Mesendoderm (in vitro differentiated cells): ENCODE measurements at regions not wholly inside any gene's neighbourhood (a gene's known extent, or its start where the extent isn't known, plus 50 kb on each side); places are given as distances from the start of the nearest gene placed in this dataset.
A peak's percentile ranks its signal among the peaks of the same experiment; 100 is the strongest.

Experiments used
- DNase-seq: peaks from one replicate; pipeline ENCODE4 v3.0.0; 2013
- H2AK5ac ChIP-seq: 2 replicates; pipeline ENCODE4 v1.6.1; 2013; ENCODE audit warnings: low read length, inconsistent platforms
- H2BK120ac ChIP-seq: 2 replicates; pipeline ENCODE4 v1.6.1; 2013; ENCODE audit warnings: low read depth, mild to moderate bottlenecking, low read length, moderate library complexity, mixed read lengths
- H2BK15ac ChIP-seq: replicated peaks from 2 replicates; pipeline ENCODE4 v1.6.1; 2013; ENCODE audit warnings: low read depth, mild to moderate bottlenecking, moderate library complexity
- H2BK5ac ChIP-seq: 2 replicates; pipeline ENCODE4 v1.6.1; 2013; ENCODE audit warnings: low read length, inconsistent platforms
- H3K18ac ChIP-seq: 2 replicates; pipeline ENCODE4 v1.6.1; 2013; ENCODE audit warnings: mild to moderate bottlenecking, low read length, mixed read lengths
- H3K23ac ChIP-seq: one replicate; pipeline ENCODE4 v1.6.1; 2013; ENCODE audit warnings: low read length
- H3K27ac ChIP-seq: 2 replicates; pipeline ENCODE4 v1.5.1; 2013; ENCODE audit warnings: low read depth, mild to moderate bottlenecking, inconsistent platforms, low read length, moderate library complexity
- H3K27me3 ChIP-seq: 2 replicates; pipeline ENCODE4 v1.6.1; 2013; ENCODE audit warnings: low read length, control low read depth, mild to moderate bottlenecking, inconsistent platforms; ENCODE audit not compliant: insufficient read depth, poor library complexity
- H3K36me3 ChIP-seq: 2 replicates; pipeline ENCODE4 v1.6.1; 2013; ENCODE audit warnings: low read length, inconsistent platforms; ENCODE audit not compliant: control insufficient read depth, insufficient read depth
- H3K4ac ChIP-seq: one replicate; pipeline ENCODE4 v1.6.1; 2013; ENCODE audit warnings: low read depth, mild to moderate bottlenecking, low read length, moderate library complexity
- H3K4me1 ChIP-seq: 2 replicates; pipeline ENCODE4 v1.6.1; 2013; ENCODE audit warnings: low read depth, low read length, inconsistent platforms; ENCODE audit not compliant: control insufficient read depth
- H3K4me2 ChIP-seq: 2 replicates; pipeline ENCODE4 v1.6.1; 2013; ENCODE audit warnings: low read length
- H3K4me3 ChIP-seq: 2 replicates; pipeline ENCODE4 v1.5.1; 2013; ENCODE audit warnings: mild to moderate bottlenecking, low read length
- H3K56ac ChIP-seq: one replicate; pipeline ENCODE4 v1.6.1; 2013; ENCODE audit warnings: low read length
- H3K79me1 ChIP-seq: 2 replicates; pipeline ENCODE4 v1.6.1; 2013; ENCODE audit warnings: low read length, inconsistent platforms
- H3K79me2 ChIP-seq: 2 replicates; pipeline ENCODE4 v1.6.1; 2013; ENCODE audit warnings: mild to moderate bottlenecking, low read length; ENCODE audit not compliant: control insufficient read depth, insufficient read depth
- H3K9ac ChIP-seq: 2 replicates; pipeline ENCODE4 v1.6.1; 2013; ENCODE audit warnings: low read length, inconsistent platforms
- H4K5ac ChIP-seq: one replicate; pipeline ENCODE4 v1.6.1; 2013; ENCODE audit warnings: low read length
- H4K8ac ChIP-seq: one replicate; pipeline ENCODE4 v1.6.1; 2013; ENCODE audit warnings: low read depth, mild to moderate bottlenecking, control low read depth, low read length, moderate library complexity
- WGBS: extraction: QIAGEN DNeasy Blood & Tissue Kit; methylation state at CpG from one replicate; pipeline ENCODE4 v1.1.7; 2013; ENCODE audit warnings: low lambda C conversion rate, missing lambda C conversion rate; ENCODE audit not compliant: insufficient coverage; ENCODE audit errors: extremely low coverage; 5-methylcytosine and 5-hydroxymethylcytosine counted together

- no peak overlapping the region for H3K9ac ChIP-seq
- H3K27me3 ChIP-seq, result no peaks in the 10 kb centered on the region
- no peak overlapping the region for H3K4ac ChIP-seq
- no peaks in the 10 kb centered on the region for H3K79me1 ChIP-seq
- no peaks in the 10 kb centered on the region for H3K79me2 ChIP-seq
- no peak overlapping the region for H3K4me2 ChIP-seq
- no peaks in the 10 kb centered on the region for H3K36me3 ChIP-seq
- no peak overlapping the region for H3K23ac ChIP-seq
- WGBS, result no CpG with 5 or more reads among the region's 4 CpGs
- DNase-seq, result peak; percentile 90
- H3K18ac ChIP-seq, result no peak overlapping the region
- H2BK5ac ChIP-seq, result no peak overlapping the region
- no peak overlapping the region for H4K8ac ChIP-seq
- no peak overlapping the region for H2BK15ac ChIP-seq
- H4K5ac ChIP-seq, result no peak overlapping the region
- no peak overlapping the region for H2AK5ac ChIP-seq
- no peak overlapping the region for H3K27ac ChIP-seq
- no peak overlapping the region for H3K56ac ChIP-seq
- no peak overlapping the region for H2BK120ac ChIP-seq
- H3K4me3 ChIP-seq, result no peak overlapping the region
- H3K4me1 ChIP-seq, result no peaks in the 10 kb centered on the region
These were observed 2059.4 kb upstream of the CELF4 start for GRCh38 chr18:39624961-39625360.

DNA sequence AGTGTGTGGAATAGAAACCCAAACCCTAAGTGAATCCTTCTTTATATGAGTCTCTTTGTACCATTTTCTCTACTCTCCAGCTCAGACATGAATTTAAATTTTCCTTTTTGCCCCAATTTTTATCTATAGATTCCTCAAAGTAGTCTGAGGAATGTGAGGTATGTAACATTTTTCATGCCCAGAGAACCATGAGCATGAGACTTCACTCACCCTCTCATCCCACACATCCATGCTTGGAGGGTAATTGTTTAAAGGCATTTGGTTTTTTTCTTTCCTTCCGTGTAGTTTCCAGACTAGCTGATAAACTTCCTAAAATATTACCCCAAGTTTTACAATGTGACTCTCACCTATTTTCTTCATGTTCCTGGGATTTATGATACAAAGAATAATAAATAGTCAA, 2056.8 kb upstream of the CELF4 start:
- Histone ChIP-seq H3K36me3 (no peaks in the 10 kb centered on the region), H3K4ac (no peak overlapping the region), H2BK15ac (no peak overlapping the region), H3K23ac (no peak overlapping the region), H2BK5ac (no peak overlapping the region), H3K79me2 (no peaks in the 10 kb centered on the region), H3K56ac (no peak overlapping the region), H2BK120ac (no peak overlapping the region), H3K4me1 (no peaks in the 10 kb centered on the region), H3K18ac (peak overlapping the region; percentile 81), H3K4me3 (no peak overlapping the region), H4K8ac (no peak overlapping the region), H4K5ac (no peak overlapping the region), H3K79me1 (no peaks in the 10 kb centered on the region), H3K9ac (no peak overlapping the region), H3K27me3 (no peaks in the 10 kb centered on the region), H3K4me2 (no peak overlapping the region), H3K27ac (no peak overlapping the region), H2AK5ac (no peak overlapping the region)
- WGBS, result no CpG with 5 or more reads among the region's 1 CpG
- DNase-seq, result no peak

GRCh38 chr18:39620551-39621168, 2055.1 kb upstream of the CELF4 start:
- no peak overlapping the region for H3K27ac ChIP-seq
- H3K4me1 ChIP-seq, result no peaks in the 10 kb centered on the region
- WGBS, result no CpG with 5 or more reads among the region's 2 CpGs

DNA sequence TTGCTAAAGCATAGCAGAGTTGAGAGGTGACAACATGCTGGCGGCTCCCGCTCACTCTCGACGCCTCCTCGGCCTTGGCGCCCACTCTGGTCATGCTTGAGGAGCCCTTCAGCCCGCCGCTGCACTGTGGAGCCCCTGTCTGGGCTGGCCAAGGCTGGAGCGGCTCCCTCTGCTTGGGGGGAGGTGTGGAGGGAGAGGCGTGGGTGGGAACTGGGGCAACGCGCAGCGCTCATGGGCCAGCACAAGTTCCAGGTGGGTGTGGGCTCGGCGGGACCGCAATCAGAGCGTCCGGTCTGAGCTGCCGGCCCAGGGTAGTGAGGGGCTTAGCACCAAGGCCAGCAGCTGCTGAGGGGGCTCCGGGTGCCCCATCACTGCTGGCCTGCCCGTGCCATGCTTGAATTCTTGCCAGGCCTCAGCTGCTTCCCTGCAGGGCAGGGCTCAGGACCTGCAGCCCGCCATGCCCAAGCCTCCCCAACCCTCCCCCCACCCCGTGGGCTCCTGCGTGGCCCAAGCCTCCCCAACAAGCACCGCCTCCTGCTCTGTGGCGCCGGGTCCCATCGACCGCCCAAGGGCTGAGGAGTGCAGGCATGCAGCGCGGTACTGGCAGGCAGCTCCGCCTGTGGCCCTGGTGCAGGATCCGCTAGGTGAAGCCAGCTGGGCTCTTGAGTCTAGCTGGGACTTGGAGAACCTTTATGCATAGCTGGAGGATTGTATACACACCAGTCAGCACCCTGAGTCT, 2052.8 kb upstream of the CELF4 start:
- H3K18ac ChIP-seq, result no peak overlapping the region
- no peaks in the 10 kb centered on the region for H3K36me3 ChIP-seq
- WGBS, result no CpG with 5 or more reads among the region's 33 CpGs
- H3K27ac ChIP-seq, result no peak overlapping the region
- no peaks in the 10 kb centered on the region for H3K79me2 ChIP-seq
- no peak overlapping the region for H3K4ac ChIP-seq
- H3K9ac ChIP-seq, result no peak overlapping the region
- no peak overlapping the region for H4K8ac ChIP-seq
- H2BK15ac ChIP-seq, result no peak overlapping the region
- H3K79me1 ChIP-seq, result no peaks in the 10 kb centered on the region
- no peak overlapping the region for H3K4me2 ChIP-seq
- H3K4me3 ChIP-seq, result no peak overlapping the region
- no peak overlapping the region for H2BK5ac ChIP-seq
- H2BK120ac ChIP-seq, result no peak overlapping the region
- DNase-seq, result no peak
- H2AK5ac ChIP-seq, result no peak overlapping the region
- no peaks in the 10 kb centered on the region for H3K27me3 ChIP-seq
- no peak overlapping the region for H4K5ac ChIP-seq
- no peaks in the 10 kb centered on the region for H3K4me1 ChIP-seq
- no peak overlapping the region for H3K23ac ChIP-seq
- no peak overlapping the region for H3K56ac ChIP-seq

More at GRCh38 chr18:39620551-39621168, 2055.1 kb upstream of the CELF4 start:
- Histone ChIP-seq H3K56ac (no peak overlapping the region), H4K8ac (no peak overlapping the region), H3K36me3 (no peaks in the 10 kb centered on the region), H3K4me3 (no peak overlapping the region), H3K4ac (no peak overlapping the region), H2BK120ac (no peak overlapping the region), H3K4me2 (no peak overlapping the region), H3K79me1 (no peaks in the 10 kb centered on the region), H2BK5ac (no peak overlapping the region), H4K5ac (no peak overlapping the region), H3K9ac (no peak overlapping the region), H3K18ac (no peak overlapping the region), H3K23ac (no peak overlapping the region), H2AK5ac (no peak overlapping the region), H2BK15ac (peak overlapping the region; percentile 9), H3K79me2 (no peaks in the 10 kb centered on the region), H3K27me3 (no peaks in the 10 kb centered on the region)
- peak; percentile 55 for DNase-seq

DNA sequence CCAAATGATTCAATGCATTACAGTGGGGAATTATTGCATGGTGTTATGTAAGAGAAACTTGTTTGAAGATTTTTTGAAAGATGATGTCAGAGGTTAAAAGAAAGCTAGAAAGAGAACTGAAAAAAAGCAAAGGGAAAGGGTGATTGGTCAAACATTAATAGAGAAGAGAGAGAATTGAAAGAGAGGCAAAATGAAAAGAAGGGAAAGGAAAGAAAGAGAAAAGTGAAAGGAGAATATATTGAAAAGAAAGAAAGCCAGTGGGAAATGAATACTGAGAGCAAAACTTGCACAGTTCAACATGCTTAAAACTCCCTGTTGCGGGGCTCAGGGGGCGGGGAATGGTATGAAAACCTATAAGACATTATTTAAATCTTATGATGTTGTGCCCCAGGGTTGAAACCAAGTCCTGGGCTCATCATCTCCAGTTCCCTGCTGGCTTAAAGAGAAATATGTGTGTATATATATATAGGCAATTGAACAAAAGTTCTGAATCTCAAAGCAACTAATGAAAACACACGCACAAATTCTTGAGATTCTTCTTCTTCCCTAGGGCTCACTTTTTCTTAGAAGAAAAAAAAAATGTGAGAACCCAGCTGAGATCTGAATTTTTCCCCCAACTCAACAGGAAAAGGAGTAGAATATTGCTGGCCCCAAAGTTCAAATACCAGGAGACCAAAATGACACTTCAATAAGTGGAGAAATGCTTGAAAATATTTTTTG, 2045.9 kb upstream of the CELF4 start:
- H3K56ac ChIP-seq, result no peak overlapping the region
- no peak overlapping the region for H4K5ac ChIP-seq
- H3K4me3 ChIP-seq, result no peak overlapping the region
- H3K23ac ChIP-seq, result no peak overlapping the region
- H3K79me2 ChIP-seq, result no peaks in the 10 kb centered on the region
- H3K9ac ChIP-seq, result no peak overlapping the region
- H3K4me2 ChIP-seq, result no peak overlapping the region
- no peaks in the 10 kb centered on the region for H3K79me1 ChIP-seq
- peaks cover 3% of the 10 kb centered on the region for H3K4me1 ChIP-seq
- peak overlapping the region; percentile 80 for H3K18ac ChIP-seq
- no peak overlapping the region for H3K27ac ChIP-seq
- no peaks in the 10 kb centered on the region for H3K36me3 ChIP-seq
- WGBS, result no CpG with 5 or more reads among the region's 3 CpGs
- peak overlapping the region; percentile 28 for H4K8ac ChIP-seq
- H3K4ac ChIP-seq, result no peak overlapping the region
- no peak overlapping the region for H2BK15ac ChIP-seq
- no peaks in the 10 kb centered on the region for H3K27me3 ChIP-seq
- no peak overlapping the region for H2AK5ac ChIP-seq
- no peak overlapping the region for H2BK5ac ChIP-seq
- H2BK120ac ChIP-seq, result no peak overlapping the region
- DNase-seq, result peak; percentile 32
